T-cell (primary cell): ENCODE measurements at regions not wholly inside any gene's neighbourhood (a gene's known extent, or its start where the extent isn't known, plus 50 kb on each side); places are given as distances from the start of the nearest gene placed in this dataset.

Source experiments
- ATAC-seq, 4 experiments: fragments of 200-7000 bp in 3 of 4; fragments of 150-1000 bp in 1 of 4; cut with Tn5 transposase; replicated peaks in 1 of 4; 1 replicate in 3 of 4; 2 replicates in 1 of 4; pipeline ENCODE4 v1.10.0; 2021; ENCODE audit warnings: moderate library complexity in 3 of 4, mild to moderate bottlenecking in 2 of 4, moderate number of reproducible peaks in 1 of 4
- CTCF ChIA-PET, 2 donors: fragments of 300-600 bp; sonication (Branson Sonifier 250); formaldehyde crosslinking; loops; one replicate each; lab custom pipeline; 2022; ENCODE audit warnings: antibody characterized with exemption in 2 of 2; lab: Charles Lee
- POLR2A ChIA-PET, 2 donors: fragments of 300-600 bp; sonication (Branson Sonifier 250); formaldehyde crosslinking; loops; one replicate each; lab custom pipeline; 2022; ENCODE audit warnings: antibody characterized with exemption in 2 of 2; lab: Charles Lee
- DNase-seq, 35 experiments: peaks; one replicate each; pipeline versions ENCODE4 v3.0.0 to v3.0.0-alpha.2; 2013 to 2023
- H3K27ac ChIP-seq: one replicate; pipeline ENCODE4 v1.5.1; 2013; ENCODE audit warnings: low read length
- H3K27me3 ChIP-seq, 2 experiments: replicated peaks in 1 of 2; 1 replicate in 1 of 2; 2 replicates in 1 of 2; pipeline versions ENCODE4 v1.6.1 to v1.7.0; 2013; ENCODE audit warnings: low read length in 1 of 2, mixed read lengths in 1 of 2; ENCODE audit not compliant: control insufficient read depth in 2 of 2, insufficient read depth in 2 of 2; ENCODE audit errors: extremely low read depth in 1 of 2
- H3K36me3 ChIP-seq, 2 donors: 1 replicate in 1 of 2; 2 replicates in 1 of 2; pipeline versions ENCODE4 v1.6.1 to v1.7.0; 2013; ENCODE audit warnings: low read length in 1 of 2; ENCODE audit not compliant: control insufficient read depth in 2 of 2, insufficient read depth in 1 of 2; ENCODE audit errors: extremely low read depth in 1 of 2
- H3K4me1 ChIP-seq, 2 experiments: 1 replicate in 1 of 2; 2 replicates in 1 of 2; pipeline versions ENCODE4 v1.6.1 to v1.7.0; 2013; ENCODE audit warnings: low read length in 2 of 2, mixed read lengths in 1 of 2; ENCODE audit not compliant: insufficient read depth in 2 of 2, control insufficient read depth in 1 of 2; ENCODE audit errors: extremely low read depth in 1 of 2
- H3K4me3 ChIP-seq, 2 donors: 1 replicate in 1 of 2; 2 replicates in 1 of 2; pipeline versions ENCODE4 v1.5.1 to v1.7.0; 2013; ENCODE audit warnings: mild to moderate bottlenecking in 2 of 2, low read length in 1 of 2, moderate library complexity in 1 of 2; ENCODE audit not compliant: control insufficient read depth in 1 of 2; ENCODE audit errors: extremely low read depth in 1 of 2
- H3K9me3 ChIP-seq: 2 replicates; pipeline ENCODE4 v1.7.0; 2013
- H3K27ac Mint-ChIP-seq, 2 donors: one replicate each; pipeline ENCODE4 v1.8.0; 2020 to 2021; ENCODE audit warnings: mild to moderate bottlenecking in 2 of 2, mixed read lengths in 2 of 2
- H3K27me3 Mint-ChIP-seq, 2 donors: one replicate each; pipeline ENCODE4 v1.8.0; 2021 to 2022; ENCODE audit warnings: mixed read lengths in 2 of 2
- H3K36me3 Mint-ChIP-seq: one replicate; pipeline ENCODE4 v1.8.0; 2021; ENCODE audit warnings: mixed read lengths
- H3K4me1 Mint-ChIP-seq, 3 donors: one replicate each; pipeline ENCODE4 v1.8.0; 2020 to 2022; ENCODE audit warnings: mixed read lengths in 3 of 3, mild to moderate bottlenecking in 1 of 3
- H3K4me3 Mint-ChIP-seq, 3 donors: one replicate each; pipeline ENCODE4 v1.8.0; 2020 to 2022; ENCODE audit warnings: mild to moderate bottlenecking in 3 of 3, mixed read lengths in 3 of 3, moderate library complexity in 3 of 3
- H3K9me3 Mint-ChIP-seq, 3 donors: one replicate each; pipeline ENCODE4 v1.8.0; 2020 to 2022; ENCODE audit warnings: mixed read lengths in 3 of 3
- WGBS: methylation state at CpG from one replicate; pipeline ENCODE4 v1.1.5; 2013; ENCODE audit warnings: missing lambda C conversion rate; ENCODE audit not compliant: insufficient coverage; 5-methylcytosine and 5-hydroxymethylcytosine counted together

DNA sequence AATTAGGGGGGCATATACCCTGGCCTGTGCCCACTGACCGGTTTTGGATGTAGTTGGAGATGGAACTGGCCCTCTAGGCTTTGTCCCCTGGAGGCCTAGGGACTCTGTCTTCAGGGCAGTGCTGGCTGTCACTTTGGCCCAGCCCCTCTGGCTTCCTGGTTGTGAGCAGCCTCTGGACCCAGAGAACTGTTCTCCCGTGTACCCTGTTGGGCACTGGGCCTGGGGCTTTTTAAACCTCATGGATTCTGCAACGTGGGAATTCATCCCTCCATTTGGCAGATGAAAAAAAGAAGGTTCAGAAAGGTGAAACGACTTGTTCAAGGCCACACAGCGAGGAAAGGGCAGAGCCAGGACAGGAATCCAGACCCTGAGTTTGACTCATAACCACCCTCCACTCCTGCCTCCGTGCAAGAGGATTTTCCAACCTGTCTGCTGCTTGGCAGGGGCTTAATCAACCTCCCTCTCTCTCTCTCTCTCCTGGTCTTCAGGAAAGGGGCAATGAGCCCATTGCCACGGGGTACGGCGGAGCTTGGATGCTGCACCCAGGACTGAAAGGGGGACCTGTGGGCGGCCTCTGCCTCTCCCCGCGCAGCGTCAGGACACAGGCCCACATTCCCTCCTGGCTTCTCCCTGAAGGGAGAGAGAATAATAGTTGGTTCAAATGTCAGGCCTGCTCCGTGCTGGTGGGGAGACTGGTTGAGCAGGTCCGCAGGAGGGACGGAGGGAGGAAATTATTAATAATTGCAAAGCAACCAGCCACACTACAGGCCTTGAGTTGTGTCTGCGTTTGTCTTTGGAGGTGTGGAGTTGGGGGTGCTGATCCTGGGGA lies 56.0 kb downstream of the CEBPB start:
- Histone ChIP-seq H3K27ac (no peak overlapping the region), H3K9me3 (no peaks in the 10 kb centered on the region), H3K27me3 (peaks cover 0 to 37% of the 10 kb centered on the region in 2 experiments), H3K4me3 (no peak overlapping the region), H3K4me1 (no peaks in the 10 kb centered on the region), H3K36me3 (no peaks in the 10 kb centered on the region)
- Mint-ChIP-seq H3K4me1 (no peaks in the 10 kb centered on the region), H3K4me3 (no peak overlapping the region), H3K9me3 (no peaks in the 10 kb centered on the region), H3K27me3 (no peaks in the 10 kb centered on the region), H3K36me3 (no peaks in the 10 kb centered on the region), H3K27ac (no peak overlapping the region)
- WGBS, result 71% methylated on average over 10 of the region's 17 CpGs
- no peak for DNase-seq
- no peak for ATAC-seq
- ChIA-PET POLR2A (no interaction called here), CTCF (no interaction called here)

DNA sequence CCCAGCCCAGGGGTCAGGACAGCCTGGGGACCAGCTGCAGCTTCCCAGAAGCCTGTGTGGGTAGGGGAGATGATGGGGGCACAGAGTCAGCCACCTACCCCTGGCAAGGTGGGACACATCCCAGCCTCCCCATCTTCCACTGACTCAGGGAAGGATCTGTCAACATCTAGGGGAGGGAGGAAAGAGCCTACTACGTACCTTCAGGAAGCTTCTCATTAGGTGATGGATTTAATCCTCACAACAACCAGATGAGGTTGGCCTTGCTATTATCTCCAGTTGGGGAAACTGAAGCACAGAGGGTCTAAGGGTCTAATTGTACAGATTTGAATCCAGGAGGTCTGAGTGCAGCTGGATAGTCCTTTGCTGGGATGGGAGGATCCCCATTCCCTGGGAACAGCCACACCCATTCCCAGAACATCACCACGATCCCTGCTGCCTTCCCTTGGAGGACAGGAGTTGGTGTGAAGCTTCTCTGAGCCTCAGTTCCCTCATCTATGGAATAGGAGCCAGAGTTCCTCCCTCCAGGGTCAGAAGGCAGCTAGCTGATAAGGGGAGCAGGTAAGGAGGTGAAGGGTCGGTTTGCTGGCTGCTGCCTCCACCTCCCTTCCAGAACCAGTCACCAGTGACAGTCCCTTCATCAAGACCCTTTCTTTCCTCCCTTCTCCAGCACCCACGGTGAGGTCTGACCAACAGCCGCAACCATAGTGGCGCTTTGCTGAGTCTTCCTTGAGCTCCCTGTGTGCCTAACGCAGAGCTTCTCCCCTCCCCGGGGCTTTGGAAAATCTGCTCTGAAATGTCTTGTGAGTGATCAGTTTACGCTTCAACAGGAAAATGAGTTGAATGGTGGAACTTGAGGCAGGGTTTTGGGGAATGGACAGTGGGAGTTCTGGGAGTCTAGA lies 56.8 kb downstream of the CEBPB start:
- H3K27me3 ChIP-seq, result peaks cover 0 to 34% of the 10 kb centered on the region in 2 experiments
- H3K36me3 ChIP-seq, result no peaks in the 10 kb centered on the region
- no peak for ATAC-seq
- POLR2A ChIA-PET, result no interaction called here
- CTCF ChIA-PET, result no interaction called here
- Mint-ChIP-seq H3K4me1 (no peaks in the 10 kb centered on the region), H3K9me3 (no peaks in the 10 kb centered on the region), H3K27me3 (peaks cover 0 to 2% of the 10 kb centered on the region in 2 donors), H3K36me3 (no peaks in the 10 kb centered on the region), H3K4me3 (no peak overlapping the region), H3K27ac (no peak overlapping the region)
- H3K9me3 ChIP-seq, result no peaks in the 10 kb centered on the region
- no peak overlapping the region for H3K4me3 ChIP-seq
- H3K4me1 ChIP-seq, result no peaks in the 10 kb centered on the region
- no peak overlapping the region for H3K27ac ChIP-seq
- DNase-seq, result no peak
- 89% methylated on average over 6 of the region's 9 CpGs for WGBS

GRCh38 chr20:50248104-50248641 lies 57.5 kb downstream of the CEBPB start:
- Mint-ChIP-seq H3K27ac (no peak overlapping the region), H3K27me3 (peaks cover 0 to 2% of the 10 kb centered on the region in 2 donors), H3K4me3 (no peak overlapping the region), H3K4me1 (no peaks in the 10 kb centered on the region), H3K36me3 (no peaks in the 10 kb centered on the region), H3K9me3 (no peaks in the 10 kb centered on the region)
- no peaks in the 10 kb centered on the region for H3K36me3 ChIP-seq
- ChIA-PET CTCF (no interaction called here), POLR2A (no interaction called here)
- DNase-seq (no peak), ATAC-seq (no peak)
- H3K9me3 ChIP-seq, result no peaks in the 10 kb centered on the region
- no peak overlapping the region for H3K27ac ChIP-seq
- peaks cover 0 to 29% of the 10 kb centered on the region in 2 experiments for H3K27me3 ChIP-seq
- no peaks in the 10 kb centered on the region for H3K4me1 ChIP-seq
- H3K4me3 ChIP-seq, result no peak overlapping the region
- WGBS, result 89% methylated on average over 16 of the region's 17 CpGs

DNA sequence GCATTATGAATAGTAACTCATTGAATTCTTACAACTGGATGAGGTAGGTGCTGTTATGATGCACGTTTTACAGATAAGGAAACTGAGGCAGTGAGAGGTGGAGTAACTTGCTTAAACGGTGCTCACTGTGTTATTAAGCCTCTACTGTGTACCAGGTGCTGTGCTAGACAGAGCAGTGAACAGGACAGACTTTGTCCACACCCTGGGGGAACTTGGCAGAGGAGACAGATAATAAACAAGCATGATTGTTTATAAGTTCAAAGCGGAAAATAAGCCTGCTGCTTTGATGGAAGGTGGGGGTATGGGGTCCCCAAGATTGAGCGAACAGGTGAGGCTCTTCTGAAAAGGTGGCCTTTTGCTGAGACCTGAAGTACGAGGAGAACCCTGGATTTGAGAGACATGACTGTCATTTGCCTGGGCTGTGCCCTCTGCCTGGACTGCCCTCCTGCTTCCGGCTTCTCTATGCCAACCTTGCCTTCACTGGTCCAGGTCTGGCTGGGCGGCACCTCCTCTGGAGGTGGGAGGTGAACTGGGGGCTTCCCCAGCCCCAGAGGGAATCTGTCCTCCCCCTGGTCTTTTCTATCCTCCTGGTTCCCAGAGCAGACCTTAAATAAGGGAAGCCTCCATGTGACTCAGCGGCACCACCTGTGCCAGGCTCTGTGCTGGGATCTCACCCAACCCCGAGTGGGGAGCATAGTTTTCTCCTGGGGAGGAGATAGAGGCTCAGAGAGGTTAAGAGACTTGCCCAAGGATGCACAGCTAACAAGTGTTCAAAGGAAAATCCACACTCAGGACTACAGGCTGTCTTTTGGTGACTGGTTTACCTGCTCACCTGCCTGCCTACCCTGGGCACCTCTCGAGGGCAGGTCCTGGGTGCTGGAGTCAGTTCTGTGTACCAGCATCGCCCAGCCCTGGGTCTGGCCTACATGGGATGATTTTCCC lies 59.1 kb downstream of the CEBPB start:
- WGBS, result 72% methylated on average over 8 of the region's 11 CpGs
- CTCF ChIA-PET, result no interaction called here
- Mint-ChIP-seq H3K4me3 (no peak overlapping the region), H3K36me3 (no peaks in the 10 kb centered on the region), H3K27me3 (peaks cover 0 to 2% of the 10 kb centered on the region in 2 donors), H3K4me1 (no peaks in the 10 kb centered on the region), H3K27ac (no peak overlapping the region), H3K9me3 (no peaks in the 10 kb centered on the region)
- Histone ChIP-seq H3K27me3 (peaks cover 0 to 22% of the 10 kb centered on the region in 2 experiments), H3K4me1 (no peaks in the 10 kb centered on the region), H3K9me3 (no peaks in the 10 kb centered on the region), H3K36me3 (no peaks in the 10 kb centered on the region), H3K27ac (no peak overlapping the region), H3K4me3 (no peak overlapping the region)
- ATAC-seq, result no peak
- no peak for DNase-seq
- POLR2A ChIA-PET, result no interaction called here

GRCh38 chr20:50250679-50251382 lies 60.2 kb downstream of the CEBPB start:
- POLR2A ChIA-PET, result no interaction called here
- WGBS, result 88% methylated on average over 7 of the region's 15 CpGs
- Histone ChIP-seq H3K27me3 (peaks cover 0 to 22% of the 10 kb centered on the region in 2 experiments), H3K27ac (no peak overlapping the region), H3K4me1 (no peaks in the 10 kb centered on the region), H3K9me3 (no peaks in the 10 kb centered on the region), H3K4me3 (no peak overlapping the region), H3K36me3 (no peaks in the 10 kb centered on the region)
- CTCF ChIA-PET, result no interaction called here
- peaks cover 0 to 2% of the 10 kb centered on the region in 2 donors for H3K27me3 Mint-ChIP-seq
- H3K4me1 Mint-ChIP-seq, result no peaks in the 10 kb centered on the region
- no peaks in the 10 kb centered on the region for H3K36me3 Mint-ChIP-seq
- no peak overlapping the region for H3K27ac Mint-ChIP-seq
- DNase-seq, result no peak
- no peak for ATAC-seq
- no peak overlapping the region for H3K4me3 Mint-ChIP-seq
- H3K9me3 Mint-ChIP-seq, result no peaks in the 10 kb centered on the region
